T-helper 17 cell (primary cell): ENCODE measurements at regions not wholly inside any gene's neighbourhood (a gene's known extent, or its start where the extent isn't known, plus 50 kb on each side); places are given as distances from the start of the nearest gene placed in this dataset.
"Not testable (repeated sequence)": the region's sequence is repeated elsewhere in the genome, so short reads cannot be mapped to it uniquely, and the experiment has no call there.

ENCODE experiments used
- ATAC-seq: fragments of 150-1000 bp; cut with Tn5 transposase; 2 replicates; pipeline ENCODE4 v1.10.0; 2021; ENCODE audit warnings: mild to moderate bottlenecking, moderate library complexity
- DNase-seq, 3 donors: peaks; one replicate each; pipeline versions ENCODE4 v3.0.0 to v3.0.0-alpha.2; 2020 to 2021
- H3K9me3 ChIP-seq: one replicate; pipeline ENCODE4 v1.7.0; 2013; ENCODE audit warnings: low read length, mild to moderate bottlenecking; ENCODE audit not compliant: control insufficient read depth, poor library complexity, severe bottlenecking
- H3K27ac Mint-ChIP-seq: one replicate; pipeline ENCODE4 v1.8.0; 2022; ENCODE audit warnings: mild to moderate bottlenecking, moderate library complexity, mixed read lengths
- H3K27me3 Mint-ChIP-seq: one replicate; pipeline ENCODE4 v1.8.0; 2022; ENCODE audit warnings: mixed read lengths
- H3K36me3 Mint-ChIP-seq: one replicate; pipeline ENCODE4 v1.8.0; 2022; ENCODE audit warnings: low read depth, mixed read lengths
- H3K4me1 Mint-ChIP-seq: one replicate; pipeline ENCODE4 v1.8.0; 2022; ENCODE audit warnings: mild to moderate bottlenecking, mixed read lengths
- H3K4me3 Mint-ChIP-seq: one replicate; pipeline ENCODE4 v1.8.0; 2022; ENCODE audit warnings: mild to moderate bottlenecking, moderate library complexity, mixed read lengths

- peaks cover 15% of the 10 kb centered on the region for H3K27me3 Mint-ChIP-seq
- no peaks in the 10 kb centered on the region for H3K9me3 ChIP-seq
- no peak for DNase-seq
- H3K4me1 Mint-ChIP-seq, result no peaks in the 10 kb centered on the region
- H3K27ac Mint-ChIP-seq, result no peak overlapping the region
- no peaks in the 10 kb centered on the region for H3K36me3 Mint-ChIP-seq
- ATAC-seq, result no peak
- H3K4me3 Mint-ChIP-seq, result no peak overlapping the region
These were observed 56.3 kb downstream of the FOXI3 start for GRCh38 chr2:88396209-88396608.

- H3K36me3 Mint-ChIP-seq, result peaks cover 2% of the 10 kb centered on the region
These were observed 74.9 kb downstream of the FOXI3 start for GRCh38 chr2:88377641-88377991.

DNA sequence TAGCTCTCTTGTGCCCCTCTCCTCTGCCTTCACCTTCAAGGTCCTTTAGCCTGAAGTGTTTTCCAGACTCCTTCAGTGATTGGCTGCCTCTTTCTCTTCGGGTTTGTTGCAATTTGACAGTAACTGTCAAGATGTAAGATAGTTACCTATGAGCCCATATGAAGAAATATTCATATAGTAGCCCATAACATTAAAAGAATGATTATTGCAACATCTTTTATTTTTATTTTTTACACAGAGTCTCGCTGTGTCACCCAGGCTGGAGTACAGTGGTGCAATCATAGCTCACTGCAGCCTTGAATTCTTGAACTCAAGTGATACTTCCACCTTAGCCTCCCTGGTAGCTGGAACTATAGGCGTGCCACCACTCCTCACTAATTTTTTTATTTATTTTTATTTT lies 80.5 kb downstream of the FOXI3 start:
- no peak for ATAC-seq
- Mint-ChIP-seq H3K27ac (no peak overlapping the region), H3K4me1 (peaks cover 1% of the 10 kb centered on the region), H3K27me3 (peaks cover 22% of the 10 kb centered on the region), H3K36me3 (peaks cover 4% of the 10 kb centered on the region), H3K4me3 (no peak overlapping the region)
- no peak for DNase-seq
- no peaks in the 10 kb centered on the region for H3K9me3 ChIP-seq

More at GRCh38 chr2:88377641-88377991, 74.9 kb downstream of the FOXI3 start:
- H3K27ac Mint-ChIP-seq, result no peak overlapping the region
- peaks cover 20% of the 10 kb centered on the region for H3K27me3 Mint-ChIP-seq
- H3K4me3 Mint-ChIP-seq, result no peak overlapping the region
- no peaks in the 10 kb centered on the region for H3K9me3 ChIP-seq
- no peaks in the 10 kb centered on the region for H3K4me1 Mint-ChIP-seq
- DNase-seq (no peak), ATAC-seq (no peak)

DNA sequence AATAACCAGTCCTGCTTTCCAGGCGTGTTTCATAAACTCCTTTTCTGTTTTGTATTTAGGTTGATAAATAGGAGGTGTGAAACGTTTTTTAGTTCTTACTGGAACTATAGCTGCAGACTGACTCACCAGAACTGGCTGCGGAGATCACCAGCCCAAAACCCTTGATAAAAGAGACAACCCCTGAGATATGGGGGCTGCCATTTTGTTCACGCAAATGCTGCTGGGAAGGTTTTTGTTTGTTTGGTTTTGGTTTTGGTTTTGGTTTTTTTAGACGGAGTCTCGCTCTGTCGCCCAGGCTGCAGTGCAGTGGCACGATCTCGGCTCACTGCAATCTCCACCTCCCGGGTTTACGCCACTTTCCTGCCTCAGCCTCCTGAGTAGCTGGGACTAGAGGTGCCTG lies 87.1 kb downstream of the FOXI3 start:
- H3K36me3 Mint-ChIP-seq, H3K27ac Mint-ChIP-seq, ATAC-seq, H3K4me3 Mint-ChIP-seq, DNase-seq, H3K9me3 ChIP-seq, H3K4me1 Mint-ChIP-seq: not testable (repeated sequence)
- peaks cover 13% of the 10 kb centered on the region for H3K27me3 Mint-ChIP-seq

- Mint-ChIP-seq H3K27me3 (peaks cover 44% of the 10 kb centered on the region), H3K36me3 (no peaks in the 10 kb centered on the region), H3K4me3 (no peak overlapping the region), H3K27ac (no peak overlapping the region), H3K4me1 (peaks cover 3% of the 10 kb centered on the region)
- DNase-seq (no peak), ATAC-seq (no peak)
- no peaks in the 10 kb centered on the region for H3K9me3 ChIP-seq
These were observed 97.0 kb downstream of the FOXI3 start for GRCh38 chr2:88355486-88355885.

GRCh38 chr2:88351249-88351601 lies 101.3 kb downstream of the FOXI3 start:
- peak overlapping the region; percentile 85 for H3K4me3 Mint-ChIP-seq
- H3K36me3 Mint-ChIP-seq, result peaks cover 3% of the 10 kb centered on the region
- no peak for ATAC-seq

GRCh38 chr2:88350331-88351248 lies 101.9 kb downstream of the FOXI3 start:
- H3K9me3 ChIP-seq, result no peaks in the 10 kb centered on the region
- Mint-ChIP-seq H3K4me1 (peaks cover 3% of the 10 kb centered on the region), H3K27me3 (peaks cover 60% of the 10 kb centered on the region), H3K4me3 (peak overlapping the region; percentile 85), H3K36me3 (peaks cover 3% of the 10 kb centered on the region), H3K27ac (peak overlapping the region; percentile 16)
- peak; percentile 27 to 60 (median 31) for DNase-seq
- peak; percentile 76 for ATAC-seq

More at GRCh38 chr2:88351249-88351601, 101.3 kb downstream of the FOXI3 start:
- H3K9me3 ChIP-seq, result no peaks in the 10 kb centered on the region
- no peak for DNase-seq
- peaks cover 3% of the 10 kb centered on the region for H3K4me1 Mint-ChIP-seq
- peaks cover 64% of the 10 kb centered on the region for H3K27me3 Mint-ChIP-seq
- H3K27ac Mint-ChIP-seq, result peak overlapping the region; percentile 16

DNA sequence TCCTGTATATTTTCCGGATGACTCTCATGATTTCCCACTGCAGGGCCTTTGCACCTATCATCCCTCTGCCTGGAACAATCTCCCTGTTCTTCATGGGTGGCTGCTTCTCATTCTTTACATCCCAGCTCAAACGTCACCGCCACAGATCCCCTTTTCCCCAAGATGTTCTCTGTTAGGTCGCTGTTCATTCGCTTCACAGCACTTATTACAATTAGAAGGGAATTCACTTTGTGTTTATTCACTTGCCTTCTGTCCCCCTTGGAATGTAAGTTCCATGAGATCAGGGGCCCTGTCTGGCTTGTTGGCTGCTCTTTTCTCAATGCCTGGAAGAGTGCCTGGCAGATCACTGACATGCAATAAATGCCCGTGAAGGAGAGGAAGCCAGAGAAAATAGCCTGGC lies 106.7 kb downstream of the FOXI3 start:
- Mint-ChIP-seq H3K4me1 (peaks cover 4% of the 10 kb centered on the region), H3K36me3 (peaks cover 3% of the 10 kb centered on the region), H3K27ac (no peak overlapping the region), H3K27me3 (peaks cover 28% of the 10 kb centered on the region), H3K4me3 (no peak overlapping the region)
- no peak for ATAC-seq
- no peak for DNase-seq
- H3K9me3 ChIP-seq, result no peaks in the 10 kb centered on the region

DNA sequence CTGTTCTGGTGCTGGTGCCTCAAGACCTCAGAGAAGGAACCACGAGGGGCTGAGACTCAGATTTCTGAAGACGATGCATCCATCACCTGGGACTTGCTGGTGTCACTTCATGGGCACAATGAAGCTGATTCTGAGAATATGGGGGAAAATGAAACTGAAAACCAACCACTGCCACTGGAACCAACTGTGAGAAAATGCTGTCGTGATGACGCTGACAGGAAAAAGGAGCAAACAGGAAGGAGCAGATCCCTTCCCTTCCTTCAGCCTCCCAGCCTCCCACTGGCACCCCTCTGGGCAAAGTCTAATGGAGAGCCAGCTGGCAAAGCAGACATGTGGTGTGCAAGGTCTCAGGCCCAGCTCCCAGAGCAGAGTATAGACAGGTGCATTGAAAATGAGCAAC lies 109.7 kb downstream of the FOXI3 start:
- Mint-ChIP-seq H3K4me3 (no peak overlapping the region), H3K27me3 (peaks cover 15% of the 10 kb centered on the region), H3K4me1 (peaks cover 4% of the 10 kb centered on the region), H3K27ac (no peak overlapping the region), H3K36me3 (no peaks in the 10 kb centered on the region)
- no peak for ATAC-seq
- H3K9me3 ChIP-seq, result no peaks in the 10 kb centered on the region
- DNase-seq, result no peak

DNA sequence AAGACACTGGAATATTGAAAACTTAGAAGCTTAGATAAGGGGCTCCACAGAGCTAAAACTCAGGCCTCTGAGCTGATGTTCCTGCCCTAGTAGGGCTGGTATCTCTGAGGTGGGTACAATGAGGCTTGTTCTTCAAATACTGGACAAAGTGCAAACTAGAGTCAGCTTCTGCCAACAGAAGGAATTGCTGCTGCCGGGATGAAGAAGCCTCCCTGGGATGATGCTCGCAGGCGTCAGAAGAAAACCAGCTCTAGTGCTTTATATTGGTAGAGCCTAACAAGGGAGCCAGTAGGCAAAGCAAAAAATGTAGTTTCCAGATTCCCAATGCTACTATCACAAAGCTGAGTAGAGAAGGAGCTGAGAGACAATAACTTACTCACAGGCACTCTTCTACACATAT lies 118.1 kb downstream of the FOXI3 start:
- ATAC-seq, result no peak
- Mint-ChIP-seq H3K27me3 (peaks cover 52% of the 10 kb centered on the region), H3K4me3 (no peak overlapping the region), H3K36me3 (peaks cover 3% of the 10 kb centered on the region), H3K4me1 (no peaks in the 10 kb centered on the region), H3K27ac (no peak overlapping the region)
- peaks cover 2% of the 10 kb centered on the region for H3K9me3 ChIP-seq
- DNase-seq, result no peak

DNA sequence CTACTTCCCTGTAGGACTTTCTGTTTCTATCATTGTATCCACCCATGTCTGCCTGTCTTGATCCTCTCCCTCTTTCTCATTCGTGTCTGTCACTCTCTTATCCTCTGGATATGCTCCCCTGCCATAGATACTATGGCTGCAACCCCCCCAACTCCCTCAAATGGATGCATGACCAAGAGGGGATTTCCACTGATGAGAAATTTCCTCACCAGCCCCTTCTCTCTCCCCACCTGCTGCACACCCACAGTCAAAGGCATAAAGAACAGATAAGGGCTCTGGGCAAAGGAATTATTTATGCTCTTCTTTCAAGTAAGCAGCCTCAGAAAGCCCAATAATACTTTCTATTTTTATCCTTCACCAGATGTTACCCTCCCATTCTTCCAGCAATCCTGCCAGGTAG lies 121.3 kb downstream of the FOXI3 start:
- Mint-ChIP-seq H3K4me3 (no peak overlapping the region), H3K36me3 (peaks cover 3% of the 10 kb centered on the region), H3K27me3 (peaks cover 63% of the 10 kb centered on the region), H3K4me1 (no peaks in the 10 kb centered on the region), H3K27ac (no peak overlapping the region)
- ATAC-seq, result no peak
- peaks cover 2% of the 10 kb centered on the region for H3K9me3 ChIP-seq
- no peak for DNase-seq

DNA sequence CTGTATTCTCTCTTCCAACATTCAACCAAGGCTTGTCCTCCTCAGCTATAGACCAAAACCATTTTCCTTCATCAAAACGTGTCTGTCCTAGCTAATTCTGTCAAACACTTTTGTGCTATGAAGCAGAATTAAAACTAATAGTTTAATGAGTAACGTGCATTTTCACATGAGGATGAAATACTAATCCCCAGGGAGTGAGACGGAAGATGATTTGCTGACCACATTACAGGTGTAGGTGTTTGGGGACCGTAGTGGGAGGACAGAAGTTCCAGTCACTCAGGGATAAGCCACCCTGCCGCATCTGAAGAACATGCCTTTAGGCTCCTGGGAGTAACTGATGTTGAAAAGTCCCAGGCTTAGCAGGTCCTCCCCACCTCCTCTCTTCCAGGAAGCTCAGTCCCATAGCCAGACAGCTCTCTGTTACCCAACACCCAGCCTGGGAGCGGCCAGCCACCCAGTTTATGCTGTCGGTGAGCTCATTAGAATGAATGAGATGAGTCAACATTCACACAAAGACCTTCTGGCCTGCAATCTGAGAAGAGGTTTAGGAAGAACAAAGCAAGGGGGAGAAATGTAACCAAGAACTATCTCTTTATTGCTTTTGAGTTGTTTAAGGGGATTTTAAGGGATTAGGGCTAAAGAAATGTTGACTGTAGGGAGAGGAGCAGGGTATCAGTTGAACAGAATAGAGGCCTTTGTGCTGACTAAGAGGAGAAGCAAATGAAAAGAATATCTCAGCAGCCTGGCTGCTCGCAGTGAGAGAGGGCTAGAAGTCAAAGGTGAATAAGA lies 122.5 kb downstream of the FOXI3 start:
- Mint-ChIP-seq H3K36me3 (peaks cover 3% of the 10 kb centered on the region), H3K27me3 (peaks cover 61% of the 10 kb centered on the region)
- ATAC-seq, result no peak

GRCh38 chr2:88321449-88322248 lies 130.8 kb downstream of the FOXI3 start:
- DNase-seq, result no peak
- ATAC-seq, result no peak
- no peaks in the 10 kb centered on the region for H3K4me1 Mint-ChIP-seq
- H3K36me3 Mint-ChIP-seq, result no peaks in the 10 kb centered on the region
- H3K27me3 Mint-ChIP-seq, result peaks cover 31% of the 10 kb centered on the region
- H3K27ac Mint-ChIP-seq, result no peak overlapping the region
- no peak overlapping the region for H3K4me3 Mint-ChIP-seq
- no peaks in the 10 kb centered on the region for H3K9me3 ChIP-seq

More for the DNA sequence above, 122.5 kb downstream of the FOXI3 start:
- no peaks in the 10 kb centered on the region for H3K4me1 Mint-ChIP-seq
- no peak overlapping the region for H3K27ac Mint-ChIP-seq
- peaks cover 2% of the 10 kb centered on the region for H3K9me3 ChIP-seq
- H3K4me3 Mint-ChIP-seq, result no peak overlapping the region
- no peak for DNase-seq
